GM11168 (cell line): ENCODE measurements at regions not wholly inside any gene's neighbourhood (a gene's known extent, or its start where the extent isn't known, plus 50 kb on each side); places are given as distances from the start of the nearest gene placed in this dataset.
"Not testable (repeated sequence)": the region's sequence is repeated elsewhere in the genome, so short reads cannot be mapped to it uniquely, and the experiment has no call there.

ENCODE experiments used
- in situ Hi-C: fragments of 300-500 bp; cut with MboI; formaldehyde crosslinking; loops from one replicate; pipeline ENCODE4 v1.12.0; 2022; ENCODE audit warnings: low sequenced_read_pairs; ENCODE audit not compliant: unreplicated experiment

DNA sequence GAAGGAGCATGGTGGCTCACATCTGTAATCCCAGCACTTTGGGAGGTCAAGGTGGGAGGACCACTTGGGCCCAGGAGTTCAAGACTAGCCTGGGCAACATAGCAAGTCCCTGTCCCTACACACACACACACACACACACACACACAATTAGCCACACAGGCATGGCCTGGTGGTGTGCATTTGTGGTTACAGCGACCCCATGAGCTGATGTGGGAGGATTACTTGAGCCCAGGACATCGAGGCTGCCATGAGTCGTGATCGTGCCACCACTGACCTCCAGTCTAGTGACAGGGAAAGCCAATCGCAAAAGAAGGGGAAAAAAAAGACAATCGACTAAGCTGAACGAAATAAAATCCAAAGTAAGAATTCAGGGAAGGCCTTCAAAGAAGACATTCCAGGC is 67.9 kb downstream of the TBX3 start:
- in situ Hi-C loops: no loop called here

DNA sequence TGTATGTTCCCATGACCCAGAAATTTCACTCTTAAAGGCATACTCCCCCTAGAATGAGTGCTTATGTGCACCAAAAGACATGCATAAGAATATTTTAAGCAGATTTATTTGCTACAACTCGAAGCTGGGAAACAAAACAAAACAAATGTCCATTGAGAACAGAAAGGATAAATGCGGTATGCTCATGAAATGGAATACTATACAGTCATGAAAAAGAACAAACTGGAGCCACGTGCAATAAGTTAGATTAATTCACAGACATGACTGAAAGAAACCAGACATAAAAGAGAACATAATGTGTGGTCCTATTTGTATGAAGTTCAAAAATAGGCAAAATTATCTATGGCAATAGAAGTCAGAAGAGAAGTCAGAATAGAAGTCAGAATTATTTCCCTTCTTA is 69.9 kb downstream of the TBX3 start:
- in situ Hi-C loops: no loop called here

DNA sequence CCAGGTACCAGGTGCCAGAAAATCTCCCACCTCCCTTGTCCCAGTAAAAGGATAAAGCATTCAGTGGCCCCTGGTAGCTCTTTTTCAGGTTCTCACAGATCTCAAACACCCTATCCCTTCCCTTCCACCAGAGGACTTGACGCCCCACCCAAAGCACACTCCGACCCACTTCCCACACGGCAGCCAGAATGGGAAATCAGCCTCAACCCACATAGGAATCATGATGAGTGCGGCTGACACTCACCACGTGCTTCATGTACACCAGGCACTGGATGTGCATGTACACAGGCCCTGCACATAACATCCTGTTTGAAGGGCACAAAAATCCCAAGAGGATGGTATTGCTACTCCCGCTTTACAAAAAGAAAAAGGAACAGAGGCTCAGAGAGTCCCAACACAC is 71.9 kb downstream of the TBX3 start:
- in situ Hi-C loops: no loop called here

DNA sequence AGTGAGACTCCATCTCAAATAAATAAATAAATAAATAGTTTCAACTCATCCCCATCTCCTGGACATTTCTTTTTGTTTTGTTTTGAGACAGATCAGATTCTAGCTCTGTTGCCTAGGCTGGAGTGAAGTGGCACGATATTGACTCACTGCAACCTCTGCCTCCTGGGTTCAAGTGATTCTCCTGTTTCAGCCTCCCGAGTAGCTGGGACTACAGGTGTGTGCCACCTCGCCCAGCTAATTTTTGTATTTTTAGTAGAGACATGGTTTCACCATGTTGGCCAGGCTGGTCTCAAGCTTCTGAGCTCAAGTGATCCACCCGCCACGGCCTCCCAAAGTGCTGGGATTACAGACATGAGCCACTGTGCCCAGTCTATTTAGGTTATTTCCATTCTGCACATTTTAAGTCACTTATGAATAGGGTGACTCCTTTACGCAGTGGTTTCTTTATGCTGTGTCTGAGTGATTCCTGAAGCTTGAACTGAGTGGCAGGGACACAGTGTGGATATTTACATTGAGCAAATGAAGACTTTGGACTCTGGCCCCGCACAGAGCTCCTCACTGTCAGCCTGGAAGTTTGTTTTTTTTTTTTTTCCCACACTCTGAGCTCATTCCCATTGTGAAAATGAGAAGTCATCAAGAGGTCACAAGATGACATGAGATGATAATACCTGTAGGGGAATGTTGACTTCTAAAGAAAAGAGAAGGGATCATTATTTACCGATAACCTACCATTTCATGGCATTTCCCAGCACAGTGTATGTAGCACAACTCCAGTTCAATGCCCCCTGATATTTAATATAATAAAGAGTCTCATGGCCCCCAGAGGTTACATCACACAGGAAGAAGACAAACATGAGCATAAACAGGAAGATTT is 72.6 kb downstream of the TBX3 start:
- in situ Hi-C loops: no loop called here

DNA sequence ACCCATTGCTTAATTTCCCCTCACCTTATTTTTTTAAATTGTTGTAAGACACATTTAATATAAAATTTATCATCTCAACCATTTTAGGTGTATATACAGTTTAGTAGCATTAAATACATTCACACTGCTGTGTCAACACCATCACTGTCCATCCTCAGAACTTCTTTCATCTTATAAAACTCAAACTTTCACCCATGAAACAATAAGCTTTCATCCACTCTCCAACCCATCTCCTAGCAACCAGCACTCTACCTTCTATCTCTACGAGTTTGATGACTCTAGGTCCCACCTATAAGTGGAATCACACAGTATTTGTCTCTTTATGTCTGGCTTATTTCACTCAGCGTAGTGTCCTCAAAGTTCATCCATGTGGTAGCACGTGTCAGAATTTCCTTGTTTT is 75.5 kb downstream of the TBX3 start:
- in situ Hi-C loops: no loop called here

DNA sequence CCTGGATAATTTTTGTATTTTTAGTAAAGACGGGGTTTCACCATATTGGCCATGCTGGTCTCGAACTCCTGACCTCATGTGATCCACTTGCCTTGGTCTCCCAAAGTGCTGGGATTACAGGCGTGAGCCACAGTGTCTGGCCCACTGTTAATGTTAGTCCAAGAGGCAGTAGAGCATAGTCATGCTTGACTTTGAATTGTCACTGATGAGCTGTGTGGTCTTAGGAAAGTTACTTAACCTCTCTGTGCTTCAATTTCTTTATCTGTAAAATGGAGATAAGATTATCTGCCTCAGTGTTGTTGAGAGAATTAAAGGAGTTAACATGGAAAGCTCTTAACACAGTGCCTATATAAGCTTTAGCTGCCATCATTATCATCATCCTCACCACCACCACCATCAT is 78.1 kb downstream of the TBX3 start:
- in situ Hi-C loops: no loop called here

DNA sequence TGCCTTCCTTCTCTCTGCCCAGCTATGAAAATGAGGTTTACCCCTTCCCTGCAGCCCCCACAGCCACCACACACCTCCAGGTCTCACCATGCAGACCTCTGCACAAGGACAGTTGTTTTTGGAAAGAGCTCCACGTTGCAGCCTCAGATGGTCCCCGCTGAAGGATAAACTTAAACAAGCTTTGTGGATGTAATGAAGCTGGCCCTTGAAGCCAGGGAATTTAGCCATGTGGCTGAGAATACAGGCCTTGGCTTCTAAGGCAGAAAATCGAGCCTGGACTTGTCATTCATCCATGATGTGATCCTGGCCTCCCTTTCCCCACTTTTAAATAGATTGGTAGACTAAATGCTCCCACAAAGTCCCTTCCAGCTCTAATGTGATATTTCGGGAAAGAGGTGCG is 79.4 kb downstream of the TBX3 start:
- in situ Hi-C loops: no loop called here

DNA sequence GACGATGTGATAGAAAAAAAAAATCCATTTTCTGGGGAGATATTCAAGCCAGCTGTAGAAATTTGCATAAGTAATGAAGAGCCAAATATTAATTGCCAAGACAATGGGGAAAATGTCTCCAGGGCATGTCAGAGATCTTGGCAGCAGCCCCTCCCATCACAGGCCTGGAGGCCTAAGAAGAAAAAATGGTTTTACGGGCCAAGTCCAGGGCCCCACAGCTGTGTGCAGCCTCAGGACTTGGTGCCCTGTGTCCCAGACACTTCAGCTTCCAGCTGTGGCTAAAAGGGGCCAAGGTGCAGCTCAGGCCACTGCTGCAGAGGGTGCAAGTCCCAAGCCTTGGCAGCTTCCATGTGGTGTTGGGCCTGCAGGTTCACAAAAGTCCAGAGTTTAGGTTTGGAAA is 83.4 kb downstream of the TBX3 start:
- in situ Hi-C loops: not testable (repeated sequence)

DNA sequence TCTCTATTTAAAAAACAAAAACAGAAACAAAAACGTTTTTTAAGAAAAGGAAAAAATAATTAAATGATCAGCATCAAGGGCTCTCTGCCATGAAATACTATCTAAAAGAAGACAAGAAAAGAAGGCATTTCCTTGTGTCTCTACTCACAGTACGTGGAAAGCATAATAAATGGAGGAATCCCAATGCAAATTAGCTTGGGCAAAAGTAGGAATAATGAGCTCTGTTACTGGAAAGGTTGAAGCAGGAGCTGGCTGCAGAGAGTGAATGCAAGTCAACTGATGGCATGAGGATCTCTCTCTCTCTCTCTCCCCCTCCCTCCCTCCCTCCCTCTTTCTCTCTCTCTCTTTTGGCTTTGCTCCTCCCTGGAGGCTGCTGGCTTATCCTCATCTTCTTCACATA is 85.9 kb downstream of the TBX3 start:
- in situ Hi-C loops: no loop called here

DNA sequence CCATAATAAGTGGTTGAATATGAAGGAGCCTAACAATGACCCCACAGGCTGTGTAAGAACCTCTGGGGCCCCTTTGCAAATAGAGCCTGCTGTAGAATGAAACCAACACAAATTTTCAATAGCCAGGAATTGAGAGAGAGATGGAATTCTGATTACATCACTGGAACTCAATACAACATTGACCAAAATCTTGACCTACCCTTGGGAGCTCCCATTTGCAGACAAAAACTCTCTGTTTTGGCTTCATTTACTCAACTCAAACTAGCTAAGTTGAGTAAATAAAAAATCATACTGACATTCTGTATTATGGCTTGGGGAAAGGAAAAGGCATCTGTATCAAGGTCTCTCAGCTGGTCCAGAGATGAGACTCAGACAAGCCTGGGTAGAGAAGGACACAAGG is 91.0 kb downstream of the TBX3 start:
- in situ Hi-C loops: no loop called here

DNA sequence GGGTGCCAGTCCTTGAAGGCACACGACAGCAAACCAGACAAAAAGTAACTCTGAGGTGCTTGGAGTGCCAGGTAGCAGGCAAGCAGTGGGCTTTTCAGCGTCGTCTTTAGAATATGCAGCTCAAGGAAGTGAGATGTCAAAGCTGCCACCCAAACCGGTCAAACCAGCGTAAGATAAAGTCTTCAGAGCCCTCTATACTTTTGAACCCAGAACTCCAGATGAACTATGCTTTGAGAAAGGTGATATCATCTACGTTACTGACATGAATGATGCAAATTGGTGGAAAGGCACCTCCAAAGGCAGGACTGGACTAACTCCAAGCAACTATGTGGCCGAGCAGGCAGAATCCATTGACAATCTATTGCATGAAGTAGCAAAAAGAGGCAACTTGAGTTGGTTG is 95.9 kb downstream of the TBX3 start:
- in situ Hi-C loops: no loop called here

DNA sequence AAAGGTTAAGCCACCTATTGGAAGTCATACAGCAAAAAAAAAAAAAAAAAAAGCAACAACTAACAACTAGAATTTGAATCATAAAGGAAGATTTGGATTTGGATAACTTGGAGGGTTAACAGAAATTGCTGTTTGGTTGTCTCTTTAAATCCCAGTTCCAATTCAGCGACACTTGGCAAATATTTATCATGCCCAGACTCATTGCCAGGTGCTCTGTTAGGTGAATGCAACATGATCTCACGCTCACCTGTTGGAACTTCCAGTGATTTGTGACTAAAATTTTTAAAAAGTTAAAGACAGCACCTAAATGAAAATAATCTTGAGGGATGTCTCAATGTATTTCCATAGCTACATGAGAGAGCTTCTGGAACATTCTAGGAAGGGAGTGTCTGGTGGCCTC is 103.7 kb downstream of the TBX3 start:
- in situ Hi-C loops: no loop called here

DNA sequence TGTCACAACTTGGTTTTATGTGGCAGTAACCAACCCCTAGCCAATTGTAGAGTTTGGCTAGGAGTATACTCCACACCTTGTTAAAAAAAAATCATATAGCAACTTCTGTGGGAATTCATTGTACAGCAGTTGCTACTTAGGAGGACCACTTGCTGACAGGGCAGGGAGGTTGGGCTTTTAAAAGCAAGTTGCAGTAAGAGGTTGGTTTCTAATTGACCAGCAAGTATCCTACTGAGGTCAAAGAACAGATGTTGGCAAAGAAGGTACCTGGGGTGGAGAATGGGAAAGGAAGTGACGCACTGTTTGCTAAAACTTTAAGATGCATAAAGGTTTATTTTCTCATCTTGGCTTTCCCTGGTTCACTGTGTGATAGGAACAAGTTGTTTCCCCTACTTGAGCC is 104.6 kb downstream of the TBX3 start:
- in situ Hi-C loops: no loop called here

DNA sequence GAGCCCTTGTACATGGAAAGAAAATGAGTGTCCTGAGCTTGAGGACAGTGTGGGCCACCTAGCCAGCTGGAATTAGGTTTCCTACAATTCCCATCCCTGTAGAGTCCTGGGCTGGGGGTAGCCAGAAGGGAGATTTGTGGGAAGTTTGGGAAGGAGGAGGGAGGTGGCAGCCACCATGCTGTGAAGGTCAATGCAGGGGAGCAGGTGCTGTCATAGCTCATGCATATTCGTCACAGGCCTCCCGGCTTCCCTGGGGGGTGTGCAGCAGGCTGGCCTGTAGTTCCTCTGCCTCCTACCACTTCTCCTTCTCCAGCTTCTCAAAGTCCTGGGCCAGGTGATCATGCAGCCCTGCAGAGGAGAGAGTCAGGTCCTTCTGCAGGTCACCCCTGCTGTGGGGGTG is 121.3 kb downstream of the TBX3 start:
- in situ Hi-C loops: no loop called here

DNA sequence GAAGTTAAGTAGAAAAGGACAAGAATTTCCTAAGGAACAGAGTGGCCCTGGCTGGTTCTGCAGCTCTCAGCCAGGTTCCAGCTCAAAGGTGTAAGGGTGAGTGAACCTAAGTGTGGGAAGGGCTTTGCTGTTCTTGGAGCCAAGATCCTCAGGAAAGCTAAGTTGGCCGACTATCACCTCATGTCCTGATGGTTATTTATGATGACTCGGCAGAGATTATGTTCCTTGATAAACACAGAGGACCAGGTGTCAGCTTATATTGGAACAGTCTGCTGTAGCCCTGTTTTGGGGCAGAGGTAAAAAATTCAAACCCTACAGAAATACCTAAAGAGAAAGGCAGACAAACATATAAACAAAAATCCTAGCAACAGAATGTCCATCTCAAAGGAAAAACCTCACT is 128.5 kb downstream of the TBX3 start:
- in situ Hi-C loops: no loop called here

DNA sequence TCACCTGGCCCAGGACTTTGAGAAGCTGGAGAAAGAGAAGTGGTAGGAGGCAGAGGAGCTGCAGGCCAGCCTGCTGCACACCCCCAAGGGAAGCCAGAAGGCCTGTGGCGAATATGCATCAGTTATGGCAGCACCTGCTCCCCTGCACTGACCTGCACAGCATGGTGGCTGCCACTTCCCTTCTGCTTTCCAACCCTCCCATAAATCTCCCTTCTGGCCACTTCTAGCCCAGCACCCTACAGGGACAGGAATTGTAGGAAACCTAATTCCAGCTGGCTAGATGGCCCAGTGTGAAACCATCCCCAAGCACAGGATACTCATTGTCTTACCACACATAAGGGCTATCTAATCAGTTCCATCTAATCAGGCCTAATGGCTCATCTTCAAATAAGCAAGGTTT is 136.3 kb downstream of the TBX3 start:
- in situ Hi-C loops: no loop called here

DNA sequence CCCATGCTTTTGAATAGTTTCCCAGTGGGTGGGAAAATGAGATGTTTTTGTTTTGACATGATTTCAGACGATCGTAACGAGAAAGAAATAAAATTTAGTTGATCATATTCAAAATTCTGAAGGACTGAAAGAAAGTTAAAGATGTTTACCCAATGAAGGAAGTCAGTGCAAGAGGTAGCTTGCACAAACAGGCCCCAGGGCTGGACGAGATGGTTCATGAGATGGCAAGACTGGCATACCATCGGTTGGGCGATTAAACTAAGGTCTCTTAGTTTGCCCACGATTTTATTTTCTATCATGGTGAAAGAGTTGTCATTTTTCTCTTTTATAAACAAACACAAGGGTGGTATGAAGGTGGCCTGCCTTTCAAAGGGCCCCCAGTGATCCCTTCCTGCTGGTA is 124.5 kb upstream of the TBX5 start:
- in situ Hi-C loops: no loop called here

DNA sequence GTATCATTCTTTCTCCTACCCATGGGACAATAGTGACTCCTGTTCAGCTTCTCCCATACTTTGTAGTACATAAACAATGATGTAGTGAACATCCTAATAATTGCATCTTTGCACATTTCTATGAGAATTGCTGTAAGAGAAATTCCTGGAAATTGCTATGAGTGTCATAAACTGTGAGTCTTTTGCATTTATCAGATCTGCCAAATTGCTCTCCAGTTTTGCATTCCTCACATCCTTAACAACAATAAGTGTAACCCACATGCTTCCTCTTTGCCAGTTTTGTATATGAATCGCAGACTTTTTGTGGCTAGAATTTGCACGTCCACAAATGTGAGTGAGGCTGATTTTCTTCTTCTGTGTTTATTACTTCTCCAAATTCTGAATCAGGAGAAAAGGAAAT is 124.0 kb upstream of the TBX5 start:
- in situ Hi-C loops: no loop called here

DNA sequence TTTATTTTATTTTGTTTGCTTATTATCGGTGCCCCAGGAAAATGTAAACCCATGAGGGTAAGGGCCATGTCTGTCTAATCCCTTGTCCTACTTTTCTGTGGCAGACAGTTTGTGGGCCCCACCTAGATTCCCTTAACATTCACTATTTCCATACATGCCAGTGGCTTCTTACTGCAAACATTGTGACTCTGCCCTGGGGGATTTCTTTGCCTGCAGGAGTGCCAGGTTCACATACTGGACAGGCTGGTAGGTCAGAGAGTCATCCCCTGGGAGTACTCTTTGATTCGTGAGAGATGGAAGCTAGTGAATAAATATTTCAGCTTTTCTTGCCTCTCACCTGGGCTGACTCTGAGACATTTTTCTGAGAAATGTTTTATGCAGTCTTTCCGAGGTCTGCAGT is 122.8 kb upstream of the TBX5 start:
- in situ Hi-C loops: no loop called here

DNA sequence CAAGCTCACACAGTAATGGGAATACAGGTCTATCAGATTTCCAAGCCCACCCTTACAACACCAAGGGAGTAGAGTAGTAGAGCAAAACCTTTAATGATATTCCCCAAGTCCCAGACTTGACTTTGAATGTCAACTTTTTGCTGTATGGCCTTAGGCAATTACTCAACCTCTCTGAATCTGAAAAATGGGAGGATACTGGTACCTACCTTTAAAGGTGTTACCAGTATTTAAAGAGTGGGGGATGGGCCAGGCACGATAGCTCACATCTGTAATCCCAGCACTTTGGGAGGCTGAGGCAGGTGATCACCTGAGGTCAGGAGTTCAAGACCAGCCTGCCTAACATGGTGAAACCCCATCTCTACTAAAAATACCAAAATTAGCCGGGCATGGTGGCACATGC is 115.2 kb upstream of the TBX5 start:
- in situ Hi-C loops: not testable (repeated sequence)

DNA sequence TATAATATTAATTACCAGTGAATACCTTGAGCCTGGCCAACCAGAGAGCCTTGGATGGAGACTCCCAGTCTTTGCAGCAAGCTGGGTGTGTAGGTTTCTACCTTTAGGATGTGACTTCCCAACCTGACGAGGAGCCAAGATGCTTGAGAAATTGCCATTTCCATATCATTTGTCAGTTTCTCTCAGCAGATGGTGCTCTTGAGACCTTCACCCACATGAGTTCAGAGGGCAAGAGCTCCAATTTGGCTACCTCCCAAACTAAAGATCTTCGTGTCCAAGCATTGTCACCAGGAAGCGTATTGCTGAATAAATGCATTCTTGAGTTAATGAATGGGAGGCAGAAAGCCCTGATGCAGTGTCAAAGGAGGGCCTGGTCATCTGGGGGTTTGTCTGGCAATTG is 106.4 kb upstream of the TBX5 start:
- in situ Hi-C loops: no loop called here

DNA sequence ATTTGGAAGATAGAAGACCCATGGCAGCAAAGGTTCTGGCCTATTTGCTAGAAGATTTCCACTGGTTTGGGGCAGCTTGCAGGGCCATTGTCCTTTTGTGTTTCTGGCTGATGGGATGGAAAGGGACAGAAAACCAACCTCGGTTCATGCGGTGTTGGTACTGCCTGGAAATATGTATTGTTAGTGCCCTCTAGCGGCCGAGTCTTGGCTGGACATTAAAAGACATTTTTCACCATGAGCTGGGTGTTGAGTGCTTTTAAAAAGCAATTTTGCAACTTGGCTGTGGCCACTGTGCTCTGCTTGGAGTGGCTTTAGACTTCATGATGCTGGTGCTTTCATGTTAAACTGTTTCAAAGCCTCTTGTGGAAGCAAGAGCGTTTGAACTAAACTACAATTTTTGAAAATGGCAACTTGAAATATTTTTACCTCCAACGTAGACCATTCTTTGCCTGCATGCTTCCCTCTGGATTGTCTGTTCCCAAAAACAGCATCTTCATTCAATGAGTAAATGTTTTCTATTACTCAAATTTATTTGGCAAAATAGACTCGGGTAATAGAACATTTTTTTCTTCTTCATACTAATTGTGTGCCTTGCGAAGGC is 102.7 kb upstream of the TBX5 start:
- in situ Hi-C loops: loop anchor here (10.0 kb wide), 1 partner anchor 534 kb away; no protein-coding TSS in a partner anchor
